HepG2 (cell line): ENCODE measurements at regions not wholly inside any gene's neighbourhood (a gene's known extent, or its start where the extent isn't known, plus 50 kb on each side); places are given as distances from the start of the nearest gene placed in this dataset.
A peak's percentile ranks its signal among the peaks of the same experiment; 100 is the strongest.

ENCODE experiments used
- ARNTL ChIP-seq: sonication (generic); formaldehyde crosslinking; IDR thresholded peaks from 2 replicates; pipeline ENCODE4 v1.4.0; 2020; ENCODE audit warnings: mild to moderate bottlenecking, missing genetic modification reagents
- BRF2 ChIP-seq: sonication (generic); formaldehyde crosslinking; IDR thresholded peaks from 2 replicates; pipeline ENCODE4 v1.8.1; 2022; ENCODE audit warnings: mild to moderate bottlenecking, missing genetic modification reagents
- FOXJ3 ChIP-seq: sonication (generic); formaldehyde crosslinking; IDR thresholded peaks from 2 replicates; pipeline ENCODE4 v1.4.0; 2020; ENCODE audit warnings: missing genetic modification reagents, mild to moderate bottlenecking, borderline replicate concordance
- FOXP1 ChIP-seq, 2 experiments: fragments of 450-650 bp in 1 of 2; IDR thresholded peaks; 2 replicates each; pipeline ENCODE4 v1.6.1; 2017 to 2018; ENCODE audit warnings: antibody characterized with exemption in 1 of 2
- GMEB1 ChIP-seq: sonication (generic); formaldehyde crosslinking; IDR thresholded peaks from 2 replicates; pipeline ENCODE4 v1.5.1; 2020; ENCODE audit warnings: missing genetic modification reagents, mild to moderate bottlenecking, borderline replicate concordance
- GTF2F1 ChIP-seq: fragments of 150-350 bp; IDR thresholded peaks from 2 replicates; pipeline ENCODE4 v1.6.1; 2014; ENCODE audit warnings: low read length
- HNRNPH1 ChIP-seq: fragments of 200-400 bp; formaldehyde crosslinking; optimal IDR thresholded peaks from 2 replicates; pipeline ENCODE3; 2017; ENCODE audit warnings: mild to moderate bottlenecking, low read depth, low read length
- MAZ ChIP-seq, 2 experiments: sonication (generic) in 1 of 2; formaldehyde crosslinking in 1 of 2; IDR thresholded peaks; 2 replicates each; pipeline versions ENCODE4 v1.5.0 to v1.6.1; 2012 to 2020; ENCODE audit warnings: low read depth in 2 of 2, mild to moderate bottlenecking in 2 of 2, borderline replicate concordance in 1 of 2, improper control_type of control experiment in 1 of 2, low read length in 1 of 2, missing genetic modification reagents in 1 of 2, moderate library complexity in 1 of 2
- MBNL3 ChIP-seq: fragments of 250-450 bp; sonication (Bioruptor Pico); conservative IDR thresholded peaks from 2 replicates; pipeline ENCODE4 v1.8.0; 2022; ENCODE audit warnings: mild to moderate bottlenecking, inconsistent platforms
- NFE2L2 ChIP-seq: fragments of 150-350 bp; IDR thresholded peaks from 2 replicates; pipeline ENCODE4 v1.6.1; 2014; ENCODE audit warnings: low read length
- U2AF1 ChIP-seq: fragments of 200-400 bp; formaldehyde crosslinking; optimal IDR thresholded peaks from 2 replicates; pipeline ENCODE3; 2017; ENCODE audit warnings: mild to moderate bottlenecking, low read depth, low read length
- ZBTB37 ChIP-seq: sonication (generic); formaldehyde crosslinking; IDR thresholded peaks from 2 replicates; pipeline ENCODE4 v1.4.0; 2020; ENCODE audit warnings: mild to moderate bottlenecking, missing genetic modification reagents
- ZMYM2 ChIP-seq: sonication (generic); formaldehyde crosslinking; IDR thresholded peaks from 2 replicates; pipeline ENCODE4 v1.8.0; 2022; ENCODE audit warnings: mild to moderate bottlenecking, missing genetic modification reagents
- ZNF354B ChIP-seq: sonication (generic); formaldehyde crosslinking; IDR thresholded peaks from 2 replicates; pipeline ENCODE4 v1.8.0; 2022; ENCODE audit warnings: mild to moderate bottlenecking, missing genetic modification reagents
- ZNF501 ChIP-seq: sonication (generic); formaldehyde crosslinking; IDR thresholded peaks from 2 replicates; pipeline ENCODE4 v1.5.1; 2020; ENCODE audit warnings: mild to moderate bottlenecking, moderate library complexity, missing genetic modification reagents
- ZNF563 ChIP-seq: sonication (generic); formaldehyde crosslinking; IDR thresholded peaks from 2 replicates; pipeline ENCODE4 v1.8.0; 2022; ENCODE audit warnings: mild to moderate bottlenecking, moderate library complexity, missing genetic modification reagents
- ZNF670 ChIP-seq: sonication (generic); formaldehyde crosslinking; IDR thresholded peaks from 2 replicates; pipeline ENCODE4 v1.8.0; 2022; ENCODE audit warnings: mild to moderate bottlenecking, missing genetic modification reagents, borderline replicate concordance
- ZNF7 ChIP-seq: IDR thresholded peaks from 2 replicates; pipeline ENCODE4 v1.6.1; 2016; ENCODE audit warnings: missing biosample characterization, missing genetic modification reagents
- ZSCAN5A ChIP-seq: sonication (generic); formaldehyde crosslinking; IDR thresholded peaks from 2 replicates; pipeline ENCODE4 v1.8.0; 2022; ENCODE audit warnings: mild to moderate bottlenecking, missing genetic modification reagents, borderline replicate concordance
- TF ChIP-seq, protein P1 (sequence below): sonication (generic); formaldehyde crosslinking; conservative IDR thresholded peaks from 2 replicates; pipeline ENCODE4 v1.5.0; 2020; ENCODE audit warnings: missing genetic modification reagents
- TF ChIP-seq, protein P2 (sequence below): sonication (generic); formaldehyde crosslinking; IDR thresholded peaks from 2 replicates; pipeline ENCODE4 v1.4.0; 2020; ENCODE audit warnings: missing genetic modification reagents, borderline replicate concordance

DNA sequence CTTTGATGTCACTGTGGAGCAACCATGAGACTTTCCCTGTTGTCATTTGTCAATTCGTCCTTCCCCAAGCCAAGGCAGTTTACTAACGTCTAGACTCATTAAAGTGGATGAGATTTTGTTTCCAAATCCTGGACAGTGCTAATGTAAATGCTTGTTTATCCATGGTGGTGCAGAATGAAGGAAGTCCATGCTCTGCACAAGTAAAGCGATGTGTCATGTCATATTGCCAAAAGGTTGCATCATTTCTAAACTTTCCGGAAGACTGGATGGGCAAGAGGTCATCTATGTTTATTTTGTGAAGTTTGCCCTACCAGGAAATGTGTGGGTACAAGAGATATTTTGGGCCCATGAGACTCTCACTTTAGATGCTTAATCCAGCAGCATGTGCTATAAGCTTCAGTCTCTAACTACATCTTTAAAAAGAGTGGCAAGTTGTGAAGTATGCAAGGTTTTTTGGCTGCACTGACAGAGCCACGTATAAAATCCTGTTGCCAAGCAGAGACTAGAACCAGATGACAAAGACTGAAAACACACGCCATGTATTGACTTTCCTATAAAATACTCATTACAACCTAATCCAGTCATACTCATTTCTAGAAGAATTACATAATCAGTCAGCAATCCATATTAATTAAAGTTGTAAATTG lies 72.1 kb upstream of the FNDC3B start (continued):
- TF ChIP-seq ZSCAN5A (CRISPR knock-in tag) (peak; percentile 94; the same call in 1 of the 2 replicates), ZNF354B (CRISPR knock-in tag) (no peak), NFE2L2 (peak; percentile 44; the same call in 1 of the 2 replicates), ZNF7 (CRISPR knock-in tag) (no peak), HNRNPH1 (no peak), ARNTL (CRISPR knock-in tag) (peak; percentile 80), FOXP1 (IDR thresholded peaks at IDR 0.05) (peak; percentile 66), FOXP1 (CRISPR knock-in tag; IDR thresholded peaks at IDR 0.05) (peak; percentile 94), MAZ (IDR thresholded peaks at IDR 0.05; ENCODE audit: borderline replicate concordance, low read depth, low read length) (no peak), MAZ (CRISPR knock-in tag; IDR thresholded peaks at IDR 0.05; ENCODE audit: low read depth) (no peak), GTF2F1 (no peak), GMEB1 (CRISPR knock-in tag) (no peak), ZMYM2 (CRISPR knock-in tag) (peak; percentile 89), ZNF501 (CRISPR knock-in tag) (no peak), ZNF670 (no peak), FOXJ3 (CRISPR knock-in tag) (peak; percentile 95), BRF2 (no peak), MBNL3 (CRISPR knock-in tag) (no peak), ZNF563 (CRISPR knock-in tag) (no peak), U2AF1 (no peak), ZBTB37 (CRISPR knock-in tag) (peak; percentile 85; the same call in 1 of the 2 replicates)
- TF ChIP-seq, protein P1, sequence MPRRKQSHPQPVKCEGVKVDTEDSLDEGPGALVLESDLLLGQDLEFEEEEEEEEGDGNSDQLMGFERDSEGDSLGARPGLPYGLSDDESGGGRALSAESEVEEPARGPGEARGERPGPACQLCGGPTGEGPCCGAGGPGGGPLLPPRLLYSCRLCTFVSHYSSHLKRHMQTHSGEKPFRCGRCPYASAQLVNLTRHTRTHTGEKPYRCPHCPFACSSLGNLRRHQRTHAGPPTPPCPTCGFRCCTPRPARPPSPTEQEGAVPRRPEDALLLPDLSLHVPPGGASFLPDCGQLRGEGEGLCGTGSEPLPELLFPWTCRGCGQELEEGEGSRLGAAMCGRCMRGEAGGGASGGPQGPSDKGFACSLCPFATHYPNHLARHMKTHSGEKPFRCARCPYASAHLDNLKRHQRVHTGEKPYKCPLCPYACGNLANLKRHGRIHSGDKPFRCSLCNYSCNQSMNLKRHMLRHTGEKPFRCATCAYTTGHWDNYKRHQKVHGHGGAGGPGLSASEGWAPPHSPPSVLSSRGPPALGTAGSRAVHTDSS (CRISPR knock-in tag): no peak
- TF ChIP-seq, protein P2, sequence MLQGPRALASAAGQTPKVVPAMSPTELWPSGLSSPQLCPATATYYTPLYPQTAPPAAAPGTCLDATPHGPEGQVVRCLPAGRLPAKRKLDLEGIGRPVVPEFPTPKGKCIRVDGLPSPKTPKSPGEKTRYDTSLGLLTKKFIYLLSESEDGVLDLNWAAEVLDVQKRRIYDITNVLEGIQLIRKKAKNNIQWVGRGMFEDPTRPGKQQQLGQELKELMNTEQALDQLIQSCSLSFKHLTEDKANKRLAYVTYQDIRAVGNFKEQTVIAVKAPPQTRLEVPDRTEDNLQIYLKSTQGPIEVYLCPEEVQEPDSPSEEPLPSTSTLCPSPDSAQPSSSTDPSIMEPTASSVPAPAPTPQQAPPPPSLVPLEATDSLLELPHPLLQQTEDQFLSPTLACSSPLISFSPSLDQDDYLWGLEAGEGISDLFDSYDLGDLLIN (CRISPR knock-in tag): no peak
